ENCODE measurements at regions not wholly inside any gene's neighbourhood (a gene's known extent, or its start where the extent isn't known, plus 50 kb on each side); places are given as distances from the start of the nearest gene placed in this dataset.

GRCh38 chr5:38115318-38115827 is 143.0 kb upstream of the EGFLAM start:
- no peak for TF ChIP-seq EP300 (IDR thresholded peaks at IDR 0.05)
- TF ChIP-seq POLR2AphosphoS5 (IDR thresholded peaks at IDR 0.05), result no peak
- no peak for TF ChIP-seq POLR2A (IDR thresholded peaks at IDR 0.05; ENCODE audit: low read depth)
- no peak for TF ChIP-seq CTCF (IDR thresholded peaks at IDR 0.05)
- Histone ChIP-seq H3K36me3 (no peaks in the 10 kb centered on the region), H3K4me3 (no peak overlapping the region), H3K4me1 (peaks cover 0 to 4% (median 0%) of the 10 kb centered on the region in 4 donors), H3K27me3 (no peaks in the 10 kb centered on the region), H3K27ac (replicated peaks in 1 of 4) (no peak overlapping the region), H3K9me3 (no peaks in the 10 kb centered on the region)
- WGBS, result 33% methylated on average over 2 of the region's 2 CpGs
- DNase-seq (ENCODE audit: extremely low spot score), result peak; percentile 75
- intact Hi-C loops (cut with DNase I), result no loop called here

GRCh38 chr5:38113880-38114279 is 144.5 kb upstream of the EGFLAM start:
- DNase-seq (ENCODE audit: extremely low spot score), result peak; percentile 68
- TF ChIP-seq EP300 (IDR thresholded peaks at IDR 0.05), result no peak
- no peak for TF ChIP-seq POLR2AphosphoS5 (IDR thresholded peaks at IDR 0.05)
- no peak for TF ChIP-seq POLR2A (IDR thresholded peaks at IDR 0.05; ENCODE audit: low read depth)
- no peak for TF ChIP-seq CTCF (IDR thresholded peaks at IDR 0.05)

DNA sequence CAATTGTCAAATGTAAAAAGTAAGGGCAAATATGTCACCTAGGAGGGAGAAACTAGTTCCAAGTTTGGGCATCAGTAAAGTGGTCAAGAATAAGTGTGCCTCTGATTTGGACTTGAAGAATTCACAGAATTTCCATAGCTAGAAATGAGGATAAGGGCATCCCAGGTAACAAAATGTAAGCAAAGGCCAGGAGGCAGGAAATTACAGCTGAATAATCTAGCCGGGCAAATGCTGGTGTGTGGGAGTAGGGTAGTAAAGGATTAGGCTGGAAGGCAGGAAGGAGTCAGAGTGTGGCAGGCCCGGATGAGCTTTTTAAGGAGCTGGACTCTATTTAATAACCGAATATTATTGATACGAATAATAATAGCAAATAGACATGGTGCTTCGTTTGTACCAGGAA is 144.9 kb upstream of the EGFLAM start:
- H3K4me1 ChIP-seq, result peaks cover 0 to 4% (median 0%) of the 10 kb centered on the region in 4 donors
- DNase-seq (ENCODE audit: extremely low spot score), result peak; percentile 14
- H3K27me3 ChIP-seq, result no peaks in the 10 kb centered on the region
- no peaks in the 10 kb centered on the region for H3K9me3 ChIP-seq
- H3K4me3 ChIP-seq, result no peak overlapping the region
- no peak overlapping the region for H3K27ac ChIP-seq (replicated peaks in 1 of 4)
- intact Hi-C loops (cut with DNase I), result no loop called here
- TF ChIP-seq POLR2A (IDR thresholded peaks at IDR 0.05; ENCODE audit: low read depth) (no peak), POLR2AphosphoS5 (IDR thresholded peaks at IDR 0.05) (no peak)
- 83% methylated on average over 5 of the region's 5 CpGs for whole genome bisulfite sequencing
- no peaks in the 10 kb centered on the region for H3K36me3 ChIP-seq

More at GRCh38 chr5:38113880-38114279, 144.5 kb upstream of the EGFLAM start:
- Histone ChIP-seq H3K4me3 (no peak overlapping the region), H3K4me1 (peaks cover 0 to 4% (median 0%) of the 10 kb centered on the region in 4 donors), H3K36me3 (no peaks in the 10 kb centered on the region), H3K27ac (replicated peaks in 1 of 4) (no peak overlapping the region), H3K27me3 (no peaks in the 10 kb centered on the region), H3K9me3 (no peaks in the 10 kb centered on the region)
- intact Hi-C loops (cut with DNase I), result no loop called here
- WGBS, result 86% methylated on average over 1 of the region's 1 CpG

DNA sequence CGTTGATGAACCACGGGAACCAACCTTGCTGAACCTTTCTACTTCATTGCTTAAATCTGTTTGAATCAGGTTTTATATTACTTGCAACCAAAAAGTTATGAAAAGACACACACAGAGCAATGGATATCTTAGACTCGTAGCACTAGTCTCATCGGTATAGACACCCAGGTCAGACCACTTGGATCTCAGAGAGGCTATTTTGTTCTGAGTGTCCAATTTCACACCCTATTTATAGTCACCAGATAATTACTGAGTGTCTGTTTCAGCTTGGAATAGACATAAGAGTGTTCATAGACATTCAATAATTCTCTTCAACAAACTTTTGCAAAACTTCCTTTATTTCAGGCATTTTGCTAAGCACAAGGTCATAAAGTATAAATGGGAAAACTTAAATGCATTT is 145.4 kb upstream of the EGFLAM start:
- Histone ChIP-seq H3K9me3 (no peaks in the 10 kb centered on the region), H3K27me3 (no peaks in the 10 kb centered on the region), H3K36me3 (no peaks in the 10 kb centered on the region), H3K4me3 (no peak overlapping the region), H3K27ac (replicated peaks in 1 of 4) (no peak overlapping the region), H3K4me1 (peaks cover 0 to 3% (median 0%) of the 10 kb centered on the region in 4 donors)
- WGBS, result 94% methylated on average over 4 of the region's 4 CpGs
- intact Hi-C loops (cut with DNase I), result no loop called here
- DNase-seq (ENCODE audit: extremely low spot score), result peak; percentile 12
- TF ChIP-seq POLR2A (IDR thresholded peaks at IDR 0.05; ENCODE audit: low read depth), result no peak
- TF ChIP-seq POLR2AphosphoS5 (IDR thresholded peaks at IDR 0.05), result no peak
- no peak for TF ChIP-seq EP300 (IDR thresholded peaks at IDR 0.05)
- TF ChIP-seq CTCF (IDR thresholded peaks at IDR 0.05), result no peak

DNA sequence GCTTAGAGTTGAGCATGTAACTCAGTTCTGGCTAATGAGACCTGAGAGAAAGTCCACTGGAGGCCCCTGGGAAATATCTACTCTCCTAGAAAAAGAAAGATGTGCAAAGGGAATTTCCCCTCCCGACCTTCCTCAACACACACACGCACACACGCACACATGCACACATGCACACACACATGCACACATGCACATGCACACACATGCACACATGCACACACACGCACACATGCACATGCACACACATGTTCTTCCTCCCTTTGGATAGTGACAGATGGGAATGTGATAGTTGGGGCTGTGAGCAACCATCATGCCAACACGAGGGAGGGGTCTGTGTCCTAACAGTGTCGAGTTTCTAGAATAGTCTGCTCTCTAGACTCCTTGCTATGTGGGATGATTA is 148.2 kb upstream of the EGFLAM start:
- WGBS, result 87% methylated on average over 6 of the region's 6 CpGs
- Histone ChIP-seq H3K27me3 (no peaks in the 10 kb centered on the region), H3K36me3 (no peaks in the 10 kb centered on the region), H3K9me3 (no peaks in the 10 kb centered on the region), H3K27ac (replicated peaks in 1 of 4) (no peak overlapping the region), H3K4me3 (no peak overlapping the region), H3K4me1 (no peaks in the 10 kb centered on the region)
- intact Hi-C loops (cut with DNase I), result no loop called here
- DNase-seq (ENCODE audit: extremely low spot score), result peak; percentile 53
- TF ChIP-seq EP300 (IDR thresholded peaks at IDR 0.05) (no peak), CTCF (IDR thresholded peaks at IDR 0.05) (no peak), POLR2A (IDR thresholded peaks at IDR 0.05; ENCODE audit: low read depth) (no peak), POLR2AphosphoS5 (IDR thresholded peaks at IDR 0.05) (no peak)
